PC-9 (cell line): ENCODE measurements at regions not wholly inside any gene's neighbourhood (a gene's known extent, or its start where the extent isn't known, plus 50 kb on each side); places are given as distances from the start of the nearest gene placed in this dataset.
"Not testable (repeated sequence)": the region's sequence is repeated elsewhere in the genome, so short reads cannot be mapped to it uniquely, and the experiment has no call there.

ENCODE experiments used
- BruUV-seq: library from RNA; stranded (reverse); fragments of 400-500 nt; replicated peaks from 2 replicates; lab custom pipeline; 2021; lab: Mats Ljungman, UMichigan
- CTCF ChIA-PET: fragments of 300-600 bp; sonication (Branson Sonifier 250); formaldehyde crosslinking; loops from one replicate; lab custom pipeline; 2022; ENCODE audit warnings: antibody characterized with exemption; lab: Charles Lee
- POLR2A ChIA-PET: fragments of 300-600 bp; sonication (Branson Sonifier 250); formaldehyde crosslinking; loops from one replicate; lab custom pipeline; 2022; ENCODE audit warnings: antibody characterized with exemption; ENCODE audit not compliant: unreplicated experiment; lab: Charles Lee
- DNase-seq, 2 experiments: peaks; one replicate each; pipeline versions ENCODE4 v3.0.0 to v3.0.0-alpha.2; 2015 to 2022; ENCODE audit warnings: mixed read lengths in 1 of 2
- H2AFZ ChIP-seq: fragments of 200-600 bp; sonication (generic); 2 replicates; pipeline ENCODE4 v1.8.1; 2017; ENCODE audit warnings: antibody characterized with exemption
- H3F3A ChIP-seq: fragments of 200-600 bp; sonication (generic); 2 replicates; pipeline ENCODE4 v1.8.1; 2017; ENCODE audit warnings: antibody characterized with exemption, mild to moderate bottlenecking, low read depth; ENCODE audit not compliant: insufficient read depth
- H3K27ac ChIP-seq: fragments of 200-600 bp; sonication (generic); 2 replicates; pipeline ENCODE4 v1.6.1; 2016; ENCODE audit warnings: mixed run types
- H3K27me3 ChIP-seq: fragments of 200-600 bp; sonication (generic); 2 replicates; pipeline ENCODE4 v1.6.1; 2016; ENCODE audit warnings: low read depth, mixed run types; ENCODE audit not compliant: insufficient read depth
- H3K36me3 ChIP-seq: fragments of 200-600 bp; sonication (generic); 2 replicates; pipeline ENCODE4 v1.6.1; 2016; ENCODE audit warnings: low read depth, mixed run types
- H3K4me1 ChIP-seq: fragments of 200-600 bp; sonication (generic); replicated peaks from 2 replicates; pipeline ENCODE4 v1.6.1; 2016; ENCODE audit warnings: mixed run types; ENCODE audit not compliant: insufficient read depth
- H3K4me2 ChIP-seq: fragments of 200-600 bp; sonication (generic); 2 replicates; pipeline ENCODE4 v1.6.1; 2017; ENCODE audit warnings: mixed run types
- H3K4me3 ChIP-seq: fragments of 200-600 bp; sonication (generic); 2 replicates; pipeline ENCODE4 v1.6.1; 2016; ENCODE audit warnings: mixed run types
- H3K79me2 ChIP-seq: fragments of 200-600 bp; sonication (generic); 2 replicates; pipeline ENCODE4 v1.6.1; 2017; ENCODE audit warnings: low read depth, mixed run types
- H3K9me2 ChIP-seq: fragments of 200-600 bp; sonication (generic); 2 replicates; pipeline ENCODE4 v1.8.1; 2017; ENCODE audit warnings: mild to moderate bottlenecking; ENCODE audit not compliant: insufficient read depth
- H3K9me3 ChIP-seq: fragments of 200-600 bp; sonication (generic); 2 replicates; pipeline ENCODE4 v1.8.1; 2016; ENCODE audit warnings: low read depth; ENCODE audit not compliant: insufficient read depth
- H4K20me1 ChIP-seq: fragments of 200-600 bp; sonication (generic); 2 replicates; pipeline ENCODE4 v1.8.1; 2017; ENCODE audit not compliant: insufficient read depth
- CTCF ChIP-seq: fragments of 200-600 bp; sonication (generic); conservative IDR thresholded peaks from 2 replicates; pipeline ENCODE4 v1.6.1; 2017; ENCODE audit warnings: mixed run types, antibody characterized with exemption, mild to moderate bottlenecking, moderate library complexity
- EZH2 ChIP-seq: fragments of 200-600 bp; sonication (generic); IDR thresholded peaks from 2 replicates; pipeline ENCODE4 v1.8.0; 2017; ENCODE audit warnings: antibody characterized with exemption, low read depth
- intact Hi-C: fragments of 100-400 bp; cut with micrococcal nuclease; formaldehyde crosslinking; loops from one replicate; pipeline ENCODE4 v1.10.0; 2022; ENCODE audit not compliant: unreplicated experiment

- no peaks in the 10 kb centered on the region for H4K20me1 ChIP-seq
- intact Hi-C loops = no loop called here
- ChIA-PET POLR2A (no interaction called here), CTCF (no interaction called here)
- TF ChIP-seq CTCF (no peak), EZH2 (no peak)
- no peaks in the 10 kb centered on the region for H3K4me1 ChIP-seq
- no peak overlapping the region for H2AFZ ChIP-seq
- H3K79me2 ChIP-seq = no peaks in the 10 kb centered on the region
- peaks cover 68% of the 10 kb centered on the region for H3K27me3 ChIP-seq
- no peak overlapping the region for H3K4me2 ChIP-seq
- H3K36me3 ChIP-seq = no peaks in the 10 kb centered on the region
- no peaks in the 10 kb centered on the region for H3F3A ChIP-seq
- H3K9me2 ChIP-seq = no peaks in the 10 kb centered on the region
- no peaks in the 10 kb centered on the region for H3K9me3 ChIP-seq
- H3K27ac ChIP-seq = no peak overlapping the region
- BruUV-seq = no TSS peak
- DNase-seq = no peak
- no peak overlapping the region for H3K4me3 ChIP-seq
Measured at GRCh38 chr11:121358760-121359159, 66.2 kb downstream of the SC5D start.

- POLR2A ChIA-PET = no interaction called here
Measured at GRCh38 chr11:121359591-121359990, 67.0 kb downstream of the SC5D start.

GRCh38 chr11:121362955-121363354 is 70.4 kb downstream of the SC5D start:
- CTCF ChIA-PET, H3F3A ChIP-seq, H3K27ac ChIP-seq, H4K20me1 ChIP-seq, H3K36me3 ChIP-seq, H3K9me2 ChIP-seq, BruUV-seq, H2AFZ ChIP-seq, H3K4me1 ChIP-seq, H3K4me3 ChIP-seq, H3K9me3 ChIP-seq, POLR2A ChIA-PET, H3K4me2 ChIP-seq, intact Hi-C loops, H3K79me2 ChIP-seq, DNase-seq: not testable (repeated sequence)
- H3K27me3 ChIP-seq = peaks cover 70% of the 10 kb centered on the region

More at GRCh38 chr11:121359591-121359990, 67.0 kb downstream of the SC5D start:
- Histone ChIP-seq H3K9me3 (no peaks in the 10 kb centered on the region), H3F3A (no peaks in the 10 kb centered on the region), H3K36me3 (no peaks in the 10 kb centered on the region), H3K27ac (no peak overlapping the region), H4K20me1 (no peaks in the 10 kb centered on the region), H3K4me3 (no peak overlapping the region), H3K9me2 (no peaks in the 10 kb centered on the region), H3K4me2 (no peak overlapping the region), H2AFZ (no peak overlapping the region), H3K4me1 (no peaks in the 10 kb centered on the region), H3K79me2 (no peaks in the 10 kb centered on the region), H3K27me3 (peaks cover 69% of the 10 kb centered on the region)
- intact Hi-C loops = no loop called here
- BruUV-seq = no TSS peak
- DNase-seq = no peak
- CTCF ChIA-PET = no interaction called here
- TF ChIP-seq CTCF (no peak), EZH2 (no peak)

- Histone ChIP-seq H3K79me2 (no peaks in the 10 kb centered on the region), H3K9me3 (no peaks in the 10 kb centered on the region), H3K27me3 (peaks cover 72% of the 10 kb centered on the region), H3K36me3 (no peaks in the 10 kb centered on the region), H4K20me1 (no peaks in the 10 kb centered on the region), H3K27ac (no peak overlapping the region), H3K4me1 (no peaks in the 10 kb centered on the region), H2AFZ (no peak overlapping the region), H3K4me3 (no peak overlapping the region), H3K4me2 (no peak overlapping the region), H3F3A (no peaks in the 10 kb centered on the region), H3K9me2 (no peaks in the 10 kb centered on the region)
- no TSS peak for BruUV-seq
- CTCF ChIA-PET = no interaction called here
- intact Hi-C loops = no loop called here
- TF ChIP-seq EZH2 (no peak), CTCF (no peak)
- POLR2A ChIA-PET = no interaction called here
- no peak for DNase-seq
Measured at GRCh38 chr11:121365304-121365703, 72.7 kb downstream of the SC5D start.
